Renal pelvis (tissue), 1 donor: ENCODE measurements at regions not wholly inside any gene's neighbourhood (a gene's known extent, or its start where the extent isn't known, plus 50 kb on each side); places are given as distances from the start of the nearest gene placed in this dataset.
"Not testable (repeated sequence)": the region's sequence is repeated elsewhere in the genome, so short reads cannot be mapped to it uniquely, and the experiment has no call there.

Experiments
- DNase-seq: peaks from one replicate; pipeline ENCODE4 v3.0.0-alpha.2; 2013

DNA sequence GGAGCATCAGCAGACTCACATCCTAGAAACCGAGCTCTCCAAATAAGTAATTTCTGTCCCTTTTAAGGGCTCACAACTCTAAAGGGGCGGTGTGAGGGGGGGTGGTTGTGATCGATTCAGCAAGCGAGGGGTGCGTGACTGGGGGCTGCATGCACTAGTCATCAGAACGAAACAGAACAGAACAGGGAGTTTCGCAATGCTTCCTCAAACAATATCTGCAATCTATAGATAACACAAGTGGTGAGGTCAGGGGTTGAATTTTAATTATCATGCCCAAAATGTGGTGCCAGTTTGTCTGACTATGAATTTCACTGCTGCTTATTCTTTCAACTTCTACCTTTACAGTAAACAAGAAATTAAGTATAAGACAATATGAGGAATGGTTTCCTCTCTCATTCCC, 1003.0 kb upstream of the NCAM2 start:
- no peak for DNase-seq

DNA sequence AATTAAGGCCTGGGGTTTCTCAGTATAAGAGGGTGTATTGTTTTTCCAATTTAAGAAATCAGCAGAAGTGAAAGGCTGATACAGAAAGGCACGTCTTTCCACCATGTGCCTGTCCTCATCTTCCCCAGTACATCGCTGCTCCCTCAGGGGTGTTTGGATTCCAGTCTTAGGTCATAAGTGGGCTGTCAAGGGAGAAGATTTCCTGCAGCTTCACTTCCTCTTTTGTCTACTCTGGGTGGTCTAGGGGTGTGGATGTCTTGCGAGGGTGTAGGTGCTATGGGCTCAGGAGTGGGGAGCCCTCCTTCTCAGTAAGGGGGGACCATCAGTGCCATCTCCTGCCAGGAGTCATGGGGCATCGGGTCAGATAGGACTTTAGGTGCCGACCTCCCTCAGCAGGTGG, 999.8 kb upstream of the NCAM2 start:
- no peak for DNase-seq

DNA sequence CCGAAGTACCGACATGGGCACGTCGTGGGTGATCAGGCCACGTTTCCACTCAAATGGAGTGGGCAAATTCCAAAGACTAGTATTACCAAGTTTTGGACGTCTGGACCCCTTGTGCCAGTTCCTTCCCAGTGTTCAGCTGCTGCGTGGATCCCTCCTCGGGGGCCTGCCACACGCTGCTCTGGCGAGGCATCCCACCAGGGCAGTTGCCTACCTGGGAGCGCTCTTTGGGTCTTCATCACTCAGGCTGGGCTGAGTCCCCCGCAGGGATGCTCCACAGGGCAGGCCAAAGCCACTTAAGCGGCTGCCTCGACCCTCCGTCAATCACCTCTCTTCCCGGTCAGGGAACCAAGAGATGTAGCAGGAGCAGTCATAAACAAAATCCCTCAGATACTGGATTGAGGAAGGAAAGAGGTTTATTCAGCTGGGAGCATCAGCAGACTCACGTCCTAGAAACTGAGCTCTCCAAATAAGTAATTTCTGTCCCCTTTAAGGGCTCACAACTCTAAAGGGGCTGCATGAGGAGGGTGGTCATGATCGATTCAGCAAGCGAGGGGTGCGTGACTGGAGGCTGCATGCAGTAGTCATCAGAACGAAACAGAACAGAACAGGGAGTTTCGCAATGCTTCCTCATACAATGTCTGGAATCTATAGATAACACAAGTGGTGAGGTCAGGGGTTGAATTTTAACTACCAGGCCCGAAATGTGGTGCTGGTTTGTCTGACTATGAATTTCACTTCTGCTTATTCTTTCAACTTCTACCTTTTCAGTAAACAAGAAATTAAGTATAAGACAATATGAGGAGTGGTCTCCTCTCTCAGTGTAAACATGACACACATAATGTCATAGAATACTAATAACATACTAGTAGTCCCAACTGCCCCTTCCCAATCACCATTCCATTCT, 998.6 kb upstream of the NCAM2 start:
- DNase-seq, result no peak

DNA sequence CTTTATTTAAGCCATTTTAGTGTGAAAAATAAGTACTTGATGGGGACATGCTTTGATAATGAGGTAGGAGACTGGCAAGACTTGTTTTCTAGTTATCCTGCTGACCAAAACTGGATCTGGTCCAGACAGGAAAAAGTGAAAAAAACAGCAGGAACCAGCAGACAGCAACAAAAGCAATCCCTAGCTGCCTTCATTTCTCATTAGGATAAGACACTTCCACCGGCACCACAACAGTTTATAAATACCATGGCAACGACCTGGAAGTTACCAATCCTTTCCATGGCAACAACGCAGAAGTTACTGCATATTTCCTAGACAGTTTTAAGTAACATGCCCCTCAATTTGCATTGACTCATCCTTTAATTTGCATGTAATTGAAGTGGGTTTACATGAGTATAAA, 993.8 kb upstream of the NCAM2 start:
- no peak for DNase-seq

DNA sequence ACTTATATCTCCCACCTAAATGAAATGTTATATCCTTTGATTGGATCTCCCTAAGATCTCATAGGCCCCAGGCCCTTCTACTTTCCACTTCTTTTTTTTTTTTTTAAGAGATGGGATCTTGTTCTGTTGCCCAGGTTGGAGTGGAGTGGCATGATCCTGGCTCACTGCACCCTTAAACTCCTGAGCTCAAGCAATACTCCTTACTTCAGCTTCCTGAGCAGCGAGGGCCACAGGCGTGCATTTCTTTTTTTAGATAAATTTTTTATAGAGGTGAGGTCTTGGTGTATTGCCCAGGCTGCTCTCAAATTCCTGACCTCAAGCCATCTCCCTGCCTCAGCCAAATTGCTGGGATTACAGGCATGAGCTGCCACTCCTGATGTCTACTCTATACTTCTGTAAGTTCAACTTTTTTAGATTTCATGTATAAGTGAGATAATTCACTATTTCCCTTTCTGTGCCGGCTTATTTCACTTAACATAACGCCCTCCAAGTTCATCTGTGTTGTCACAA, 987.5 kb upstream of the NCAM2 start:
- DNase-seq, result no peak

DNA sequence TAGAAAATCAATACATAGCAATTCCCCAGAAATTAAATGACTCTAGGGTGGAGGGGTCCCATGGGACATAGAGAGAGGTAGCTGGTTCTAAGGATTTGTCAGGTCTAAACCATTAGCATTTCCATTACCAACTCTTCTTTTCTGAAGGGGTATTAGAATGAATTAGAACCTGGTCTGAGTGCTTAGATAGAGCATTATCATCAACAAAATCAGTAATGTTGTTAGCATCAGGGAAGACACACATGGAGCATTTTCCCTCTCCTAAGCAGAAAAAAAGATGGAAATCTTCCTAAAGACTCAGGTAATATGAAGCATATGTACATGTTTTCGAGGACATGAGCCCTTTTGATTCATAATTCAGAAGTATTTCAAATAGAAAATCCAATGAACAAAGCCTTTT, 984.4 kb upstream of the NCAM2 start:
- no peak for DNase-seq

DNA sequence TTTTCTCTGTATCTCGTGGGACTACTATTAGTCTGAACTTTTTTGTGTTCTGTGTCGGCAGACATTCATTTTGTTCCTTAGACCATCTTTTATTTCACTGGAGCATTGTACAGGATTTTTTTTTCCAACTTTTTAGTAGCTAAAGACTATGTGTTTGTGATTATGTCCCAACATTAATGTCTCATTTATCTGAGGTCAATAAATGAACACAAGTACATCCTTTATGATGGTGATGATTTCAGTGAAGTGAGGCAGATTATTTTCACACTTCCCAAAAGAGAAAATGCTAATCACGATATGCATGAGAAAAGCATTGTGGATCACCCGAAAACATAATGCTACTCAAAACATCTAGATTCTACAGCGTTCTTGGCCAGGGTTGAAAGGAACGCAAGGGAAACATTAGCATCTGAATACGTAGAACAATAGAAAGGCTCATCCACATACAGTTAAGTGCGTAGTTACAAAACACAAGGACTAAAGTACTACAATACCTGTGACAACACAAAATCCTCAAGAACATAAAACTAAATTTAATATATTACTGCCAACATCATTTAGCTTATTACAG, 981.7 kb upstream of the NCAM2 start:
- DNase-seq, result no peak

DNA sequence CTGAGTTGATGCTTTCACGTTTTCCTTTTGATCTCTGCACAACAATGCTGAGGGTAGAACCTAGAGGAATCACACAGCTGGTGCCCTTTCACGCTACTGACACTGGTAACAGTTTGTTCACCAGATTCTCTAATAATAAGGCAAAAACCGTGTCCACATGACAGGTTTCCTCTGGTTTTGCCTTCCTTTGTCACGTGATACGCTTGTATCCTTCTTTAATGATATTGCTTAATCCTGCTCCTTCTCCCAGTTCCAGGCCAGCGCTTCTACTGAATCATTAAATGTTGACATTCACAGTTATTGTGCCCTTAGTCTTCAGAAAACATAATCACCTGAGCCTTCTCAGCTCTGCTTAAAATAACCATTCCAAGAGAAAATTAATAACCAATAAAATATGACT, 978.2 kb upstream of the NCAM2 start:
- no peak for DNase-seq

DNA sequence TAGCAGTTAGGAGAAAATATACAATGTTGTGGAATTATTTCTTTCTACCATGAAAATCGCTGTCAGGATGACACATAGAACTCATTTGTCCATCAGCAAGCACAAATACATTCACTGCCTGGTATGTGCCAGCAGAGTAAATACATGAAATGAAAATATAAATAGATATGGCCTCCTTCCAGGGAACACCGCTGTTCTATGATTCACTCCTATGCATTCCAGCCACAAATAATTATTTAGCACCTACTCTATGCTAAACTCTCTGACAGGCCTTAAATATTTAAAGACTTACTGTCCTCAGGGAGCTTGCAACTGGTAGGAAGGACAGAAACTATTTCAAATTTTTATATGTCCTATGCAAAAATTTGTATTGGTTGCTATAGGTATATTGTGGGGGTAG, 975.0 kb upstream of the NCAM2 start:
- no peak for DNase-seq

DNA sequence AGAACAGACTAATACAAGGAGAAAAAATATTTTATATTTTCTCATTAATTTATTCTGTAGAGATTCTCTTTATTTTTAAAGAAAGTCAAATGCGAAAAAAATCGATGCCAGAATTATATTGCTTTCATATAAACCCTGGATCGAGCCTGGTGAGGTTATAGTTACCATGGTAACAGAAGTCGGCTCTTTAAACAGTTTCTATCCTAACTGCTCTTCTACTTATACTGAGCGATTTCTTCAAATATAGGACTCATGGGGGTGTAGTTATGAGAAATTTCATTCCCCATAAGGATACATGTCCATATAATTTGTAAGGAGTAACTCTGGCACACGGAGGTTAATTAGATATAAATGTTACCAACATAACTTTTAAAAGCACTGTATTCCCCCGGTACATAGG, 973.5 kb upstream of the NCAM2 start:
- no peak for DNase-seq

DNA sequence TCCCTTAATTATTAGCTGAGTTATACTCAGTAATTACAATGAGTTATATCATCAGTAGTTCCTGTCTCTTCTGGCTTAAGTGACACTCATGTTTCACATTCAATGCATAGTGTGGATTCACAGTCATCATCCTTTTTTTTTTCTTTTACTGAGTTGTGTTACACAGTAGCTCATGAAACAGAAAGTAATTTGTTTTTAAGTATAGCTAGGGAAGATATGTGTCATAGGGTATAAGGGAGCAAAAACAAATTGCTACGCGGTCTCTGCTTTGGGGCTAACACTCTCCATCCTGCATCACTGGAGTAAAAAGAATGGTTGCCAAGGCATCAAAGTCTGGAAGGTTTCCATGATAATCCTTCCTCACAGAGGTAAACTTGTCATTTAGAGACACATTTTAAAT, 971.7 kb upstream of the NCAM2 start:
- no peak for DNase-seq

DNA sequence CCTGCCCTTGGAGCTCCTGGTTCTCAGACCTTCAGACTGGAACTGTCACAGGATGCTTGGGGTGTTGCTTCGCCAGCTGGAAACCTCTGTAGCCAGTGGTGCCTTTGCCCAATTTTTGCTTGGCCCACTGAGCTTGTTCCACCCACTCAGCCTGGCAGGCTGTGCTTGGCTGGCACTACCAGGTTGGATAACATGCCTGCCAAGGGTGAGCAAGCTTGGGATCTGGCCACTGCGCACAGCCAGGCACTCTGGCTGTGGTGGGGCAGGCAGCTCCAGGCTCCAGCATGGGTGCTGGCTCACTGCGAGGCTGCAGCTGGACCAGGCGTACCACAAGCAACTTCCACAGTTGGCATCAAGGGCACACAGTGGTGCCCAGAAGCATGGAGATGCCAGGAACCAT, 967.8 kb upstream of the NCAM2 start:
- no peak for DNase-seq

DNA sequence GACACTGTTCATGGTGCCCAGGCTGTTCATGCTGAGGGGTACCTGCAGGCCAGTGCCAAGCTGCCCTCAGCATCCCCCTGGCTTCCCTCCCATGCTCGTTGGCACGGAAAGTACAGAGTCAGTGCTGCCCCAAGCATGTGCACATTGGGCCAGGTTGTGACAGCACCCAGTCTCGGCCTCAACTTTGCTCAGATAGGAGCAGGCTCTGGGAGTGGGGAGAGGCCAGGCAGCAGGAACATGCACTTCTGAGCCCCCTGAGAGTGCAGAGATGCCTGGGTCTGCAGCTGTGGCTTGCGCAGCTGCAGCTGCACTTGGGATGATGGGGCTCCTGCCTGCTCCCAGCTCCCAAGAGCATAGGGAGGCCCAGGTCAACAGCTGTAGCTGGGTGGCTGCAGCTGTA, 966.4 kb upstream of the NCAM2 start:
- DNase-seq, result no peak

DNA sequence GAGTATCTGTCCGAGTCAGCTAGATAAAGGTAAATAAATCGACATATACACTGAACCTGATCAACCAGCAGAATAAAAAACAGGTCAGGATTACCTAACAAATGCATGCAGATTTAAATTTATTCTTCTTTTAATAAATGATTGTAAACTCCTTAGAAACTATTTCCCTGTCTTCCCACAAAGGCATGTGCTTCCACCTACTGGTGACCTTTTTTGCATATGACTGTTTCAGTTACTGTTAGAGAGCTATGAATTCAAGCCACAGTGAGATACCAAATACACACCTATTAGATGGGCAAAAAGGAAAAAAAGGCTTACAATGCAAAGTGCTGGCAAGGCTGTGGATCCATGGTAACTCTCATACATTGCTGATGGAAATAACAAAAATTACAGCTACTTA, 957.4 kb upstream of the NCAM2 start:
- DNase-seq, result no peak

DNA sequence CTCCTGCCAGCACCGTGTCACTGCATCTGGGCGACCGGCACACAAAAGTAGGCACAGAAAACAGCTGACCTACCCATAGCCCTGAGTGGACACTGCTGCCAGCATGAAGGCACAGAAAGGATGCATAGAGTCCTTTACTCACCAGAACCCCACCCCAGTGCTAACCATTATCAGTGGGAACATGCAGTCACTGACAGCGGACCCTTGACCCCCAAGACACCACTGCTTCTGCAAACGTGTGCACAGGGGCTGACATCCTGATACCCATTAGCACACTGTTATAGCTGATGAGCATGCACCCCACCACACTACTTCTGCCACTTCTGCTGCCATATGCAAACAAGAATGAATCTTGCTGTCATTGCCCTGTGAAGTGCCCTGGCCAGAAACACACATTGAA, 953.0 kb upstream of the NCAM2 start:
- no peak for DNase-seq

DNA sequence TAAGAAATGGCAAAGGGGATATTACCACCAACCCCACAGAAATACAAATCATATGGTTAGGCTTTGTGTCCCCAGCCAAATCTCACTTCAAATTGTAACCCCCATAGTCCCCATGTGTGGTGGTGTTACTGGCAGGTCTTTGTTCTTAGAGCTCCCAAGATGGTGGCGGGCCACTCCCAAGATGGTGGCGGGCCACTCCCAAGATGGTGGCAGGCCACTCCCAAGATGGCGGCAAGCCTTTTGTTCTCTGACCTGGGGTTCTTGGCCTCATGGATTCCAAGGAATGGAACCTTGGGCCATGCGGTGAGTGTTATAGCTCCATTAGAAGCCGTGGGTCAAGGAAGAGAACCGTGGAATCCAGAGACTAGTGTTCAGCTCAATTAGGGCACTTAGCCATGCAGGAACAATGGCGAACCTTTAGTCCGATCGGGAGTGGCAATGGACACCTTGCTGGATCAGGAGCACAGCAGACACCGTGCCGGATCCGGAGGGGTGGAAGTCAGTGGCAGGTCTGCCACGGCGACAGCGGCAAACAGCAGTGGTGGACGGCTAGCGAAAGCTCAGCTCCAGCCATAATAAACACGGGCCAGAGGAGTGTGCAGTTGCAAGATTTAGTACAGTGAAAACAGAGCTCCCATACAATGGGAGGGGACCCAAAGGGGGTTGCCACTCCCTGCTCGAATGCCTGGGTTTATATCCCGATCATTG, 949.9 kb upstream of the NCAM2 start:
- DNase-seq, result not testable (repeated sequence)

DNA sequence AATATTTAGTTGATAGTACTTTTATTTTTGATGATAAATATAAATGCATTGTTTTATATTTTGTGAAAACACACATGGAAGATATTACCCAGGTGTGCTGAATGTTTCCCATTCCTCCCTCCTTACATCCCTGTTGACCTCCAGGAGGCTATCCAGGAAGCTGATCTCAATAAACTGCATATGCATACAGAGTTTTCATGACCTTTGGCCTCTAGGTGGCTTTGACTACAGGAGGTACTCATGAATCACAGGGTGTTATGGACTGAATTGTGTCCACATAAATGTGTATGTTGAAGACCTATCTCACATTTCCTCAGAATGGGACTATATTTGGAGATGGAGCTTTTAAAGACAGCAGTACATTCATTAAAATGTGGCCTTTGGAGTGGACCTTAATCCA, 914.9 kb upstream of the NCAM2 start:
- no peak for DNase-seq

DNA sequence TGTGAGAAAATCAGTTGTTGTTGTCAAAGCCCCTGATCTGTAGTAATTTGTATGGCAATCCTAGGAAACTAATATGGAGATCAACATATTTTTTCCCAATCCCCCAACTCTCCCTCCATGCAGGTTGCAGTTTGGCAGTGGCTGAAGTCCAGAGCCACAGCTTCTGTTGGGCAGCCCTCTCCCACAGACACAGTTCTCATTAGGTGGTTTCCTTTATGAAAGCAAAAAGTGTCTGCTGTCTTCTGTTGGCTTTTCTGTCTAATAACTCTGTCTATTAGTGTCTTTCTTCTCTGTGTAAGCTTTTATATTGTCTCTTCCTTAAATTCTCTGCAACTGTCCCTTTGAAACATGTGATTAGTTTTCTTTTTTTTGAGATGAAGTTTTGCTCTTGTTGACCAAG, 914.3 kb upstream of the NCAM2 start:
- DNase-seq, result no peak

DNA sequence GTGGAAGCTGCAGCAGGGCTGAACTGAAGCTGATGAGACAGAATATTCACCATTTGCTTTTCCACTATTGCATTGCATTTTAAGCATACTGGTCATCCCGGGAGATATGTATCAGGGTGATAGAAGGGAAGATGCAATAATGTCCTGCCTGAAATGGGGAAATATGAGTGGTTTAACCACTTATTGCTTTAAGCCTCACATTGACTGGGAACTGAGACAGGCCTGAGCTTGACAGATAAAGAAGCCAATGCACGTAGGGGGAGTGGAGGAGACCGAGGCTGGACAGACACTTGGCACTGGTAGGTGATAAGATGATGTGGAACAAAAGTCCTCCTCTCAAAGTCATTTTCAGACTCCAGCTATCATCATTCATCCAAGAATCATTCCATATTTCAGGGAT, 911.7 kb upstream of the NCAM2 start:
- DNase-seq, result no peak

DNA sequence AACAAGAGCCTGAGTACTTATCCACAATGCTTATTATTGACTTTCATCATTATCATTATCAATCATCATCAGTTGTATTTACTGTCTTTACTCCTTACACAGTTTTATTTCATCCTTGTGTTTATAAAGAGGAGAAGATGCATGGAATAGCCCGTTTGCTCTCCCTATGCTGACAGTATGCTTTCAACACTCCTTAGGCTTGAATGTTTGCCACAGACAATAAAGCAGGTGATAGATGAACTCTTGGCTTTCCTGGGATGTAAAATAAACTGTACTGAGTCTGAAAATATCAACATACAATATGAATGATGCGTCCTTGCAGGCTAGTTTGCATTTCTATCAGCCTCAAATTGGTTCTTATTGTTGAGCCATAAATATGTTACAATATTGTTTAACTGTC, 891.8 kb upstream of the NCAM2 start:
- no peak for DNase-seq

DNA sequence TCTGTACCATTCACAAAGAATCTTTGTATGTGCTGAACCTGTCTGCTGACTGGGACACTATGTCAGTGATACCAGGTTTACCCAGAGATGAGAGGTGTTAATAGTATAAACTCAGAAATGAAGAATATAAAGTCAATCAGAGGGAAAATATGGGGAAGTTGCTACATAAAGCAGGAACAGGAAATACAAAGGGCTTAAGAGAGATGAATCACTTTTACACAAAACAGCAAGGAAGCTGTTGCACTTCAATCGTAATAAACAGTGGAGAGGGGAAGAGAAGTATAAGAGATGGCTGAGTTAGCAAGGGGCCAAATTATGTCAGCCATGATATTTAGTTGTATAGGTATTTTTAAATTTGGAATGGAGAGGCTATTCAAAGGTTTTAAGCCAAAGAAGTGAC, 890.2 kb upstream of the NCAM2 start:
- DNase-seq, result no peak

DNA sequence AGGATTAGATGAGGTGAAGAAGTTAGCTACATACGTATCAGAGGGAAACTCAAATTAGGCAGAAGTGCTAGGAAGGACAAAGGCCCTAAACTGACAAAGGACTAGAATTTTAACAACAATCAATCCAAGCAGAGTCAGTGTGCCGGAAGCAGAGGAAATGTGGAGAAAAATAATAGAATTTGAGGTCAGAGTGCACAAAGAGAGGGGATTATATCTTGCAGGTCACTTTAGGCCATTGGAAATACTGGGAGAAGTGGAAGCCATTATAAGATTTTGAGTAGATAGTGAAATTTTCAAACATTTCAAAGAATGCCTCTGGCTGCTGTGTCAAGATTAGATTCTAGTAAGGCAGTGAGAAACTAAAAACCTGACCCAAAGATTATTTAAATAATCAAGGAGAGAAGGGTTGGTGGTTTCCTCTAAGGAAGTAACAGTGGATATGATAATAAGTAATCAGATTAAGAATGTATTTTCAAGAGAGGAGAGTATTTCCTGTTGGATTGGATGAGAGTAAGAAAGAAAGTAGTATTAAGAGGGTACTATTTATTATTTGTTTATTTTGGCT, 889.2 kb upstream of the NCAM2 start:
- DNase-seq, result no peak

DNA sequence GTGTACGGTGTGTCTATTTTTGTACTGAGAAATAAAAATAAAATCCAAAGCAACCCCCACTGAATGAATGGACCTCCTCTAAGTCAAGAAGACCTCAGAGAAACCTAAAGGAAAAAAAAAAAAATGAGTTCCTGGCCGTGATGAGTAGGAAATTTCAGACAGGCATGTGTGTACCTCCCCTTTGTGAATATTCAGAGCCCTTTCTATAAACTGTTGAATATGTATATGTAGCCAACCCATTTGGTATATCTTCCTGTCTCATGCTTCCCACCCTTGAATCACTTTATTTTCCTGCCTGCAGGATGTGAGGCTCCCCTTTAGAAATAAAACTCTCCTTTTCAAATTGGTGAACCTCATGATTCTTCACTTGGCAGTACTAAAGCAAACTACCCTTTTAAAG, 887.8 kb upstream of the NCAM2 start:
- no peak for DNase-seq
